Daoy (cell line): ENCODE measurements at regions not wholly inside any gene's neighbourhood (a gene's known extent, or its start where the extent isn't known, plus 50 kb on each side); places are given as distances from the start of the nearest gene placed in this dataset.
A peak's percentile ranks its signal among the peaks of the same experiment; 100 is the strongest.

Source experiments
- DNase-seq: peaks from one replicate; pipeline ENCODE4 v3.0.0-alpha.2; 2015; ENCODE audit warnings: low read depth

- DNase-seq: no peak
Observed at GRCh38 chr5:68352166-68352565, 136.6 kb downstream of the PIK3R1 start.

GRCh38 chr5:68353605-68354004 lies 138.0 kb downstream of the PIK3R1 start:
- peak; percentile 30 for DNase-seq

- DNase-seq: peak; percentile 30
Observed at GRCh38 chr5:68354315-68354714, 138.8 kb downstream of the PIK3R1 start.

- DNase-seq: no peak
Observed at GRCh38 chr5:68356216-68356615, 140.7 kb downstream of the PIK3R1 start.

GRCh38 chr5:68356623-68357022 lies 141.1 kb downstream of the PIK3R1 start:
- DNase-seq: no peak

GRCh38 chr5:68359699-68360098 lies 144.1 kb downstream of the PIK3R1 start:
- no peak for DNase-seq

- no peak for DNase-seq
Observed at GRCh38 chr5:68362331-68362730, 146.8 kb downstream of the PIK3R1 start.

- no peak for DNase-seq
Observed at GRCh38 chr5:68365889-68366288, 150.3 kb downstream of the PIK3R1 start.

GRCh38 chr5:68367287-68367686 lies 151.7 kb downstream of the PIK3R1 start:
- DNase-seq: no peak

- DNase-seq: no peak
Observed at GRCh38 chr5:68367717-68368116, 152.2 kb downstream of the PIK3R1 start.

GRCh38 chr5:68368311-68369022 lies 152.9 kb downstream of the PIK3R1 start:
- peak; percentile 42 for DNase-seq

- no peak for DNase-seq
Observed at GRCh38 chr5:68369023-68369359, 153.4 kb downstream of the PIK3R1 start.

GRCh38 chr5:68369457-68370125 lies 154.0 kb downstream of the PIK3R1 start:
- no peak for DNase-seq

GRCh38 chr5:68370196-68370595 lies 154.6 kb downstream of the PIK3R1 start:
- no peak for DNase-seq

GRCh38 chr5:68371607-68372006 lies 156.1 kb downstream of the PIK3R1 start:
- DNase-seq: no peak

GRCh38 chr5:68372161-68372560 lies 156.6 kb downstream of the PIK3R1 start:
- DNase-seq: no peak

- no peak for DNase-seq
Observed at GRCh38 chr5:68373050-68373449, 157.5 kb downstream of the PIK3R1 start.

GRCh38 chr5:68374796-68375518 lies 159.4 kb downstream of the PIK3R1 start:
- no peak for DNase-seq

GRCh38 chr5:68375540-68375939 lies 160.0 kb downstream of the PIK3R1 start:
- DNase-seq: no peak

- no peak for DNase-seq
Observed at GRCh38 chr5:68376935-68377334, 161.4 kb downstream of the PIK3R1 start.

- no peak for DNase-seq
Observed at GRCh38 chr5:68377733-68378132, 162.2 kb downstream of the PIK3R1 start.

GRCh38 chr5:68378204-68378820 lies 162.8 kb downstream of the PIK3R1 start:
- DNase-seq: no peak
